Naive B cell (primary cell): ENCODE measurements at regions not wholly inside any gene's neighbourhood (a gene's known extent, or its start where the extent isn't known, plus 50 kb on each side); places are given as distances from the start of the nearest gene placed in this dataset.

Experiments used
- ATAC-seq, 2 donors: fragments of 150-1000 bp; cut with Tn5 transposase; 2 replicates each; pipeline ENCODE4 v1.10.0; 2021; ENCODE audit warnings: low read depth in 2 of 2, mild to moderate bottlenecking in 2 of 2, moderate library complexity in 2 of 2
- DNase-seq: peaks from one replicate; pipeline ENCODE4 v3.0.0; 2022
- H3K27ac Mint-ChIP-seq, 6 donors: one replicate each; pipeline ENCODE4 v1.8.0; 2020 to 2022; ENCODE audit warnings: mild to moderate bottlenecking in 6 of 6, mixed read lengths in 6 of 6, moderate library complexity in 5 of 6, inconsistent platforms in 2 of 6
- H3K27me3 Mint-ChIP-seq, 3 donors: one replicate each; pipeline ENCODE4 v1.8.0; 2021 to 2022; ENCODE audit warnings: mixed read lengths in 3 of 3, mild to moderate bottlenecking in 1 of 3
- H3K36me3 Mint-ChIP-seq, 2 donors: one replicate each; pipeline ENCODE4 v1.8.0; 2020 to 2022; ENCODE audit warnings: mixed read lengths in 2 of 2, inconsistent platforms in 1 of 2, mild to moderate bottlenecking in 1 of 2
- H3K4me1 Mint-ChIP-seq, 3 donors: one replicate each; pipeline ENCODE4 v1.8.0; 2020 to 2022; ENCODE audit warnings: mixed read lengths in 3 of 3, inconsistent platforms in 1 of 3, mild to moderate bottlenecking in 1 of 3, moderate library complexity in 1 of 3
- H3K4me3 Mint-ChIP-seq, 8 donors: one replicate each; pipeline ENCODE4 v1.8.0; 2020 to 2022; ENCODE audit warnings: mild to moderate bottlenecking in 8 of 8, mixed read lengths in 8 of 8, moderate library complexity in 8 of 8, inconsistent platforms in 2 of 8
- H3K9me3 Mint-ChIP-seq, 7 donors: one replicate each; pipeline ENCODE4 v1.8.0; 2020 to 2022; ENCODE audit warnings: mixed read lengths in 7 of 7, mild to moderate bottlenecking in 5 of 7, inconsistent platforms in 2 of 7, moderate library complexity in 1 of 7

DNA sequence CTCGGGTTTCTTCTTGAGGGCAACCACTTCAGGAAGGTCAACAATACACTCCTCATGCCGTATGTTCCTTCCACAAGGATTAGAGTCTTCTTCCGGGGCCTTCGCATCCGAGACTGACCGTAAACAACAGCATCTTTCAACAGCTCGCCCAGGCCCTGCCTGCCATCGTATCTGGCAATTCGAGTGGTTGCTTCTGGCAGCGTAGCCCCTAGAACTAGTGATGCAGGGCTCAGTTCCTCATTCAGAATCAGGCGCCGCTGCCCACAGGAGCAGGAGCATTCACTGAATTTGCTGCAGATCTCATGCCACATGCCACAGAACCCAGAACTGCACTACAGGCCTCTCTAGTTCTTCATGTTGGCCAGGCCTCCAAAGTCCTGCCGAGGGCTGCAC, 59.0 kb upstream of the AFDN start:
- H3K36me3 Mint-ChIP-seq, result no peaks in the 10 kb centered on the region
- no peaks in the 10 kb centered on the region for H3K4me1 Mint-ChIP-seq
- DNase-seq, result no peak
- peaks cover 6 to 36% (median 25%) of the 10 kb centered on the region in 3 donors for H3K27me3 Mint-ChIP-seq
- no peak overlapping the region for H3K4me3 Mint-ChIP-seq
- no peak for ATAC-seq
- H3K9me3 Mint-ChIP-seq, result no peaks in the 10 kb centered on the region
- H3K27ac Mint-ChIP-seq, result no peak overlapping the region

DNA sequence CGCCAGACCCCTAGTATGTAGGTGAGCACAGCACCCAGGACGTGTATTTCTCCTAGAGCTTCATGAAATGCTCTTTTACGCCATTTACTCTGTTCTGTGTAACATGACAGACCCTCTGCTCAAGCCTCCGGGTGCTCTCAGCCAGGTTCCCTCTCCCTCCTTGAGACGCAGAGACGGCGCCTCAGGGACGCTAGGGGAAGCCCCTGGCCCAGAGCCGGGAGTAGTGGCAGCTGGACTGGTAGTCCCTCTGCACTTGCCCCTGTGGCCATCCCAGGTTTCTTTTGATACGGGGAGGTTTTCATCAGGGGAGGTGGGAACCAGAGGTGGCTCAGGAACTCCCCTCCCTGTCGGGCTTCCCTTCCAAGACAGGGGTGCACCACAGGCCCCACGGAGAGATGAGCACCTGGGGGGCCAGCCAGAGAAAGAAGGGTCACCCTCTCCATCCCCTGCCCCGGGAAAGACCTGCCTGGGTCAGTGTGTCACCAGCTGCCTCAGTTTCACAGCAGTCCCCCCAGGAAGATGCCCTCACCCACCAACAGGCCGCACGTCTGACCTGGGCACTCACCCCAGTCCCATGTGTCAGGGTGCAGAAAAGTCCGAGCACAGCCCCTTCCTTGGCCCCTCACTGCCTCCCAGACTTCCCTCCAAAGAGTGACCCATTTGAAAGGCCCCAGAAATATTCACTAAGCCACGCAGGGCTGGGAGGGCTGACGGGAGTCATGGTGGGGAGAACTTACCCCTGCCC, 58.1 kb upstream of the AFDN start:
- no peak for ATAC-seq
- Mint-ChIP-seq H3K9me3 (no peaks in the 10 kb centered on the region), H3K36me3 (no peaks in the 10 kb centered on the region), H3K4me1 (no peaks in the 10 kb centered on the region), H3K4me3 (no peak overlapping the region), H3K27ac (no peak overlapping the region), H3K27me3 (peaks cover 9 to 33% (median 25%) of the 10 kb centered on the region in 3 donors)
- no peak for DNase-seq

DNA sequence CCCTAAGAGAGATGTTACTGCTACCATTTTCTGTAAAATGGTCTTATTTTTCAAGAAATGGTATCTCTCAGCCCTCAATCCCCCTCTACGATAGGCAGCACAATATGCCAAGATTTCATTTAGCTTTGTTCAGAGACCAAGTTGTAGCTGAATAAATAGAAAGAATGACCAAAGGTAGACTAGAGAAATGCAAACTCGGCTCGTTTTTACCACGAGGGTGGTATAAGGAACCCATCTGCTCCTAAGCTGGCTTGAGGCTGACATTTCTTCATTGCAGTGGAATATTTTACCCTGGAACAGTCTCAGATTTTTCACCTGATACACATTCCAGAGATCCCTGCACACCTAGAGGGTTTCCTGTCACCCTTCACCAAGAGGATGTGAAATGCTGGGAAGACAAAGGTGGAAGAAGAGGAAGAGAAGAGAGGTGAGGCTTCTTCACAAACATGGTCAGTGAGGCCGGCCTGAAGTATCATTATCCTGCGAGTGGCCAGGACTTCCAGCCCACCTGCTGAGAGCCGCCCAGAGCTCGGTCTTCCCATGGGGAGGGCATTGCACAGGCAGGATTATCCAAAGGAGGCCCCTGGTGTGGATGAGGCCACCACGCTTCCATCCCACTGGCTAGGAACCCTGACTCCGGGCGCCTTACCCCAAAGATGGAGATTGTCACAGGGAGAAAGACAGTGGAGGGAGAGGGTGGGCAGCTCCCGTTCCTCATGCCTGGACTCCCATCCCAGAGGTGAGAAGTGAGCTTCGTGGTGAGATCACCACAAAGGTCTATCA, 57.1 kb upstream of the AFDN start:
- Mint-ChIP-seq H3K36me3 (no peaks in the 10 kb centered on the region), H3K27me3 (peaks cover 9 to 32% (median 25%) of the 10 kb centered on the region in 3 donors), H3K9me3 (no peaks in the 10 kb centered on the region), H3K27ac (no peak overlapping the region), H3K4me1 (no peaks in the 10 kb centered on the region), H3K4me3 (no peak overlapping the region)
- ATAC-seq (no peak), DNase-seq (no peak)

DNA sequence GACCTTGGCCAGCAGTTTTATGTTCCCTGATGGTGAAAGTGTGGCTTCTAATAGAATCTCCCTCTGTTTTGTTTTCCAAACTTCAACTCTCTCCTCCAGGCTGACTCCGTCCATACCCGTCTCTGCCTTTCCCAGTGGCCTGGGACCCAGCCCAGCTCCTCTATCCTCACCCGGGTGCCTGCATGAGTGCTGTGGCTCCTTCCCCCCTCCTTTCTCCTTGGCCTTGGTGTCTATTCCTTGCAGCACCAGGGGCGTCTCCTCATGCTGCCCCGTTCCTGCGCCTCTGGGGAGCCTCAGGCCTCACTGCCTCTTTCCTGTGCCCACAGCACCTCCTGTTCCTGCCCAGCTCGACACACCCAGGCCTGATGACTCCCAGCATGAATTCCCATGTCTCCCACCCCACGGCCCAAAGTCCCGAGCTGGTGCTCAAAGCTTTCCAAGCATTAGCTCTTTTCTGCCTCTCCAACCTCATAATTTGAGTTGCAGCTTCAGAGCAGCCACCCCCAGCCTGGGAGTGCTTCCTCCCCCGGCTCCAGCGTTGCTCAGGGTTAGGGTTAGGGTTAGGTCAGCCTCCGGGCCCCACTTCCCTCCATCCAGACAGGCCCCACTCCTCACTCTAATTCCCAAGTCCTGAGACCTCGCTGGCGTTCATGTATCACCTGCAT, 56.3 kb upstream of the AFDN start:
- no peaks in the 10 kb centered on the region for H3K36me3 Mint-ChIP-seq
- no peak overlapping the region for H3K4me3 Mint-ChIP-seq
- H3K27ac Mint-ChIP-seq, result no peak overlapping the region
- no peak for DNase-seq
- ATAC-seq, result no peak
- H3K27me3 Mint-ChIP-seq, result peaks cover 13 to 32% (median 30%) of the 10 kb centered on the region in 3 donors
- H3K4me1 Mint-ChIP-seq, result no peaks in the 10 kb centered on the region
- no peaks in the 10 kb centered on the region for H3K9me3 Mint-ChIP-seq

DNA sequence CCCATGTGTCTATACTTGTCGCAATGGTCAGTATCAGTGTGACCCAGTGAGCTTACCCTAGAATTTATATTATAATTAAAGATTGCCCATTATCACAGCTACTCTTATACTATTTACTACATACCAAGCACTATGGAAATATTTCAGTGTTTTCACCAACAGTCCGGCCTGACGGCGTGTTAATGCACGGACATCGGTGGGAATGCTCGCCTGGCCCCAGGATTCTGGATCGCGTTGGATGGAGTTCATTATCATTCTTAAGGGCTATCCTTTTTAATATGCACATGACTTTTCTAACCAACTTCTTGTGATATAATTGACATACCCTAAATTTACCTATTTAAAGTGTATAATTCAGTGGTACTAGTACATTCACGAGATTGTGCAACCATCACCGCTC, 51.8 kb upstream of the AFDN start:
- ATAC-seq, result no peak
- peaks cover 20 to 59% (median 30%) of the 10 kb centered on the region in 3 donors for H3K27me3 Mint-ChIP-seq
- H3K4me1 Mint-ChIP-seq, result no peaks in the 10 kb centered on the region
- H3K27ac Mint-ChIP-seq, result no peak overlapping the region
- no peaks in the 10 kb centered on the region for H3K9me3 Mint-ChIP-seq
- DNase-seq, result no peak
- no peaks in the 10 kb centered on the region for H3K36me3 Mint-ChIP-seq
- H3K4me3 Mint-ChIP-seq, result no peak overlapping the region

DNA sequence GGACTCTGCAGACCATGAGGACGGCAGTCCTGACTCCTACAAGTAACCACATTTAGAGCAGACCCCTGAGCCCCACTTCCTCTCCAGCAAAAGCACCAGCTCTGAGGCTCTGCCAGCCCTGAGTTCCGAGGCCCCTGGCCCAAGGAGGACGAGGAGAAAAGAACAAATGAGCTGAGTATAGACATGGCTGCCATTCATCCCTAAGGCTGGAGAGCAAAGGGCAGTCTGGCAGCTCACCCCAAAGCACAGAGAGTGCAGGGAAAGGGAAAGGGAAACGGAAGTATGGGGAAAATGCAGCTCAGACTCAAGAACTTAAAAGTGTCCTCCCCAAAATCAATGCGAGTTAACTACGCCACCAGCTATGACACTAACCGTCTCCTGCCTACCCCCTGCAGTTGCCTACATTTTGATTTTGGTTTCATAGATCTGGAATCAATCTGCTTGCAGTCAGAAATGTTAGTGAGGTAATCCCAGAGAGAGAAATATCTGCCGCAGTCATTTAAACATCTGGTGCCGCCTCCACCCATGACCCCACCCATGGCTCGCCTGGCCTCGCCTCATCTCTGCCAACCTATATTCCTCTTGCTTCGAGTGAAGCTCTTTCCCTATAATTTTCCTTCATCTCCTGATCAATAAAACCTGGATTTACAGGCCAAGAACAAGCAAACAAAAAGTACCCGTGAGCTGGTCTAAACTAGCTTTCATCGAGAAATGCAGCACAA, 49.6 kb upstream of the AFDN start:
- Mint-ChIP-seq H3K4me1 (no peaks in the 10 kb centered on the region), H3K36me3 (no peaks in the 10 kb centered on the region), H3K27ac (no peak overlapping the region), H3K4me3 (no peak overlapping the region), H3K9me3 (no peaks in the 10 kb centered on the region), H3K27me3 (peaks cover 19 to 59% (median 24%) of the 10 kb centered on the region in 3 donors)
- ATAC-seq (no peak), DNase-seq (no peak)
